ENCODE measurements at regions not wholly inside any gene's neighbourhood (a gene's known extent, or its start where the extent isn't known, plus 50 kb on each side); places are given as distances from the start of the nearest gene placed in this dataset.

GRCh38 chr19:31483226-31483857 lies 134.1 kb upstream of the TSHZ3 start:
- TF ChIP-seq CTCF (IDR thresholded peaks at IDR 0.05; ENCODE audit: insufficient read depth, low read depth, low read length) (no peak), EZH2 (IDR thresholded peaks at IDR 0.05; ENCODE audit: insufficient read depth, low read length) (no peak)

Measured in astrocyte (in vitro differentiated cells and primary cell).